Effector CD4-positive, alpha-beta T cell (primary cell): ENCODE measurements at regions not wholly inside any gene's neighbourhood (a gene's known extent, or its start where the extent isn't known, plus 50 kb on each side); places are given as distances from the start of the nearest gene placed in this dataset.

Experiments used
- DNase-seq: peaks from one replicate; pipeline ENCODE4 v3.0.0-alpha.2; 2020

- no peak for DNase-seq
Measured at GRCh38 chr18:51400721-51401120, 203.2 kb upstream of the MEX3C start.

GRCh38 chr18:51401912-51402311, 204.4 kb upstream of the MEX3C start:
- DNase-seq = no peak

GRCh38 chr18:51404620-51405019, 207.1 kb upstream of the MEX3C start:
- DNase-seq = no peak

GRCh38 chr18:51405683-51406477, 208.4 kb upstream of the MEX3C start:
- DNase-seq = no peak

- no peak for DNase-seq
Measured at GRCh38 chr18:51417643-51418483, 220.4 kb upstream of the MEX3C start.

GRCh38 chr18:51425475-51425874, 228.0 kb upstream of the MEX3C start:
- DNase-seq = no peak

- no peak for DNase-seq
Measured at GRCh38 chr18:51425889-51426288, 228.4 kb upstream of the MEX3C start.

- DNase-seq = no peak
Measured at GRCh38 chr18:51426996-51427395, 229.5 kb upstream of the MEX3C start.

- no peak for DNase-seq
Measured at GRCh38 chr18:51429644-51430043, 232.2 kb upstream of the MEX3C start.

- no peak for DNase-seq
Measured at GRCh38 chr18:51430538-51430937, 233.1 kb upstream of the MEX3C start.

- DNase-seq = no peak
Measured at GRCh38 chr18:51433296-51433695, 235.8 kb upstream of the MEX3C start.

GRCh38 chr18:51433881-51434280, 236.4 kb upstream of the MEX3C start:
- no peak for DNase-seq

- DNase-seq = no peak
Measured at GRCh38 chr18:51437280-51438271, 240.1 kb upstream of the MEX3C start.

- DNase-seq = no peak
Measured at GRCh38 chr18:51438797-51439350, 241.4 kb upstream of the MEX3C start.

GRCh38 chr18:51442012-51442411, 244.5 kb upstream of the MEX3C start:
- DNase-seq = no peak

- DNase-seq = no peak
Measured at GRCh38 chr18:51446571-51447210, 249.2 kb upstream of the MEX3C start.

- DNase-seq = no peak
Measured at GRCh38 chr18:51447351-51448342, 250.2 kb upstream of the MEX3C start.

- DNase-seq = no peak
Measured at GRCh38 chr18:51448949-51449348, 251.5 kb upstream of the MEX3C start.

GRCh38 chr18:51453594-51453993, 256.1 kb upstream of the MEX3C start:
- no peak for DNase-seq

- no peak for DNase-seq
Measured at GRCh38 chr18:51458861-51459260, 261.4 kb upstream of the MEX3C start.

GRCh38 chr18:51461956-51462355, 264.5 kb upstream of the MEX3C start:
- DNase-seq = no peak
